BLaER1 treated with 17β-estradiol and CSF1 and Interleukin-3, amounts not matched to agents 10 nM and 100 nM (cell line): ENCODE measurements at regions not wholly inside any gene's neighbourhood (a gene's known extent, or its start where the extent isn't known, plus 50 kb on each side); places are given as distances from the start of the nearest gene placed in this dataset.

Source experiments
- H3K27ac ChIP-seq, 11 experiments: shearing (Covaris generic); formaldehyde crosslinking; 2 replicates each; pipeline ENCODE4 v1.8.1; 2022
- H3K27me3 ChIP-seq, 11 experiments: shearing (Covaris generic); formaldehyde crosslinking; 2 replicates each; pipeline ENCODE4 v1.8.1; 2022
- H3K36me3 ChIP-seq, 11 experiments: shearing (Covaris generic); formaldehyde crosslinking; 2 replicates each; pipeline ENCODE4 v1.8.1; 2022
- H3K4me1 ChIP-seq, 10 experiments: shearing (Covaris generic); formaldehyde crosslinking; 2 replicates each; pipeline ENCODE4 v1.8.1; 2022
- H3K4me2 ChIP-seq, 11 experiments: shearing (Covaris generic); formaldehyde crosslinking; 2 replicates each; pipeline ENCODE4 v1.8.1; 2022
- H3K4me3 ChIP-seq, 10 experiments: shearing (Covaris generic); formaldehyde crosslinking; 2 replicates each; pipeline ENCODE4 v1.8.1; 2022
- H3K9ac ChIP-seq, 11 experiments: shearing (Covaris generic); formaldehyde crosslinking; 2 replicates each; pipeline ENCODE4 v1.8.1; 2022
- H3K9me3 ChIP-seq, 11 experiments: shearing (Covaris generic); formaldehyde crosslinking; replicated peaks in 1 of 11; 2 replicates each; pipeline ENCODE4 v1.8.1; 2022
- H4K20me1 ChIP-seq, 11 experiments: shearing (Covaris generic); formaldehyde crosslinking; 2 replicates each; pipeline ENCODE4 v1.8.1; 2022
- Cebpa-rat ChIP-seq, 11 experiments: shearing (Covaris generic); IDR thresholded peaks; 2 replicates each; pipeline ENCODE4 v1.8.1; 2022

GRCh38 chr5:156261275-156261939, 65.6 kb upstream of the SGCD start:
- H3K9me3 ChIP-seq = no peaks in the 10 kb centered on the region; a peak in 1 of 22 replicates
- TF ChIP-seq Cebpa-rat (IDR thresholded peaks at IDR 0.05) = no peak

GRCh38 chr5:156271569-156271968, 55.4 kb upstream of the SGCD start:
- Histone ChIP-seq H3K27me3 (no peaks in the 10 kb centered on the region), H3K36me3 (no peaks in the 10 kb centered on the region), H4K20me1 (no peaks in the 10 kb centered on the region), H3K4me2 (no peak overlapping the region), H3K4me3 (no peak overlapping the region), H3K9ac (no peak overlapping the region), H3K9me3 (peaks cover 19 to 33% (median 27%) of the 10 kb centered on the region in 11 experiments), H3K4me1 (peaks cover 0 to 12% (median 7%) of the 10 kb centered on the region in 10 experiments; a peak in 10 of 20 replicates), H3K27ac (no peak overlapping the region)
- no peak for TF ChIP-seq Cebpa-rat (IDR thresholded peaks at IDR 0.05)

More at GRCh38 chr5:156261275-156261939, 65.6 kb upstream of the SGCD start:
- no peak overlapping the region for H3K9ac ChIP-seq
- no peak overlapping the region for H3K4me2 ChIP-seq
- no peaks in the 10 kb centered on the region for H3K27me3 ChIP-seq
- no peak overlapping the region for H3K27ac ChIP-seq
- no peaks in the 10 kb centered on the region for H3K4me1 ChIP-seq
- no peaks in the 10 kb centered on the region for H4K20me1 ChIP-seq
- H3K4me3 ChIP-seq = no peak overlapping the region
- H3K36me3 ChIP-seq = no peaks in the 10 kb centered on the region

GRCh38 chr5:156272139-156272538, 54.8 kb upstream of the SGCD start:
- no peak overlapping the region for H3K9ac ChIP-seq
- H3K36me3 ChIP-seq = no peaks in the 10 kb centered on the region

GRCh38 chr5:156273325-156273724, 53.6 kb upstream of the SGCD start:
- Histone ChIP-seq H3K27me3 (no peaks in the 10 kb centered on the region), H3K36me3 (no peaks in the 10 kb centered on the region), H3K4me1 (peaks cover 0 to 7% (median 4%) of the 10 kb centered on the region in 10 experiments; a peak in 10 of 20 replicates), H4K20me1 (no peaks in the 10 kb centered on the region), H3K27ac (no peak overlapping the region), H3K4me3 (no peak overlapping the region), H3K4me2 (no peak overlapping the region), H3K9me3 (peaks cover 18 to 24% (median 20%) of the 10 kb centered on the region in 11 experiments), H3K9ac (no peak overlapping the region)
- TF ChIP-seq Cebpa-rat (IDR thresholded peaks at IDR 0.05) = no peak

More at GRCh38 chr5:156272139-156272538, 54.8 kb upstream of the SGCD start:
- no peak for TF ChIP-seq Cebpa-rat (IDR thresholded peaks at IDR 0.05)
- Histone ChIP-seq H3K4me2 (no peak overlapping the region), H3K4me1 (peaks cover 0 to 12% (median 7%) of the 10 kb centered on the region in 10 experiments; a peak in 10 of 20 replicates), H3K27me3 (no peaks in the 10 kb centered on the region), H3K9me3 (peaks cover 19 to 33% (median 27%) of the 10 kb centered on the region in 11 experiments), H4K20me1 (no peaks in the 10 kb centered on the region), H3K4me3 (no peak overlapping the region), H3K27ac (no peak overlapping the region)

- no peaks in the 10 kb centered on the region for H4K20me1 ChIP-seq
- no peaks in the 10 kb centered on the region for H3K27me3 ChIP-seq
- no peak overlapping the region for H3K4me3 ChIP-seq
- H3K9me3 ChIP-seq = peaks cover 7 to 12% (median 9%) of the 10 kb centered on the region in 11 experiments; a peak in 21 of 22 replicates
- H3K36me3 ChIP-seq = no peaks in the 10 kb centered on the region
- TF ChIP-seq Cebpa-rat (IDR thresholded peaks at IDR 0.05) = no peak
- no peak overlapping the region for H3K9ac ChIP-seq
- H3K27ac ChIP-seq = no peak overlapping the region
- no peak overlapping the region for H3K4me2 ChIP-seq
- peaks cover 0 to 3% (median 0%) of the 10 kb centered on the region in 10 experiments; a peak in 1 of 20 replicates for H3K4me1 ChIP-seq
Measured at GRCh38 chr5:156274453-156274852, 52.5 kb upstream of the SGCD start.
